Activated CD4-positive, alpha-beta memory T cell treated with anti-CD3 and anti-CD28 coated beads, Interleukin-2, amount 10 ng/mL, durations not matched to agents 7 days and 5 days (primary cell): ENCODE measurements at regions not wholly inside any gene's neighbourhood (a gene's known extent, or its start where the extent isn't known, plus 50 kb on each side); places are given as distances from the start of the nearest gene placed in this dataset.

Source experiments
- CTCF ChIA-PET: fragments of 350-600 bp; sonication (Branson Sonifier 250); formaldehyde crosslinking; loops from one replicate; lab custom pipeline; 2021; ENCODE audit warnings: antibody characterized with exemption, inconsistent platforms; lab: Charles Lee
- POLR2A ChIA-PET: fragments of 350-600 bp; sonication (Branson Sonifier 250); formaldehyde crosslinking; loops from one replicate; lab custom pipeline; 2021; ENCODE audit warnings: antibody characterized with exemption; lab: Charles Lee
- DNase-seq: peaks from one replicate; pipeline ENCODE4 v3.0.0-alpha.2; 2020
- H3K27ac Mint-ChIP-seq: one replicate; pipeline ENCODE4 v1.8.0; 2021; ENCODE audit warnings: mild to moderate bottlenecking, mixed read lengths
- H3K27me3 Mint-ChIP-seq: one replicate; pipeline ENCODE4 v1.8.0; 2021; ENCODE audit warnings: mixed read lengths
- H3K36me3 Mint-ChIP-seq: one replicate; pipeline ENCODE4 v1.8.0; 2021; ENCODE audit warnings: low read depth, mixed read lengths
- H3K4me1 Mint-ChIP-seq: one replicate; pipeline ENCODE4 v1.8.0; 2021; ENCODE audit warnings: mixed read lengths
- H3K4me3 Mint-ChIP-seq: one replicate; pipeline ENCODE4 v1.8.0; 2021; ENCODE audit warnings: mild to moderate bottlenecking, mixed read lengths
- H3K9me3 Mint-ChIP-seq: one replicate; pipeline ENCODE4 v1.8.0; 2021; ENCODE audit warnings: mixed read lengths

DNA sequence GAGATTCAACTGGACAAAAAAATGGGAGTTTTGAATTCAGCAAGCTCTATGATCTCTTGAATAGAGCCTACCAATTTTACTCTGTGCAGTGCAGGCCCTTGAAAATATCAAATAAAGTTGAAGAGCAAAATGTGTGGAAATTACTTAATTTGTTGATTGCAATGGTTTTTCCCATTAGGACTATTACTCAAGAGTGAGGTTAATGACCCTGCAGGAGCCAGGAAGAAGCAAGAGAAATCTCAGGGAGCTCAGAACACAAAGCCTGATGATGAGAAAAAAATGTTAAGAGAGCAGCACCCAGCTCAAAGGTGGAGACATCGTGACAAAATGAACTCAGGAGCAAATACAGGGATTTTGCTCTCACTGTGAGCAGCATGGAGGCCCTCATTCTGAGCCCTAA lies 337.6 kb upstream of the TRIB2 start:
- Mint-ChIP-seq H3K4me1 (peaks cover 6% of the 10 kb centered on the region), H3K27me3 (peaks cover 2% of the 10 kb centered on the region), H3K27ac (no peak overlapping the region), H3K36me3 (no peaks in the 10 kb centered on the region), H3K4me3 (no peak overlapping the region), H3K9me3 (no peaks in the 10 kb centered on the region)
- ChIA-PET POLR2A (no interaction called here), CTCF (no interaction called here)
- DNase-seq = no peak

DNA sequence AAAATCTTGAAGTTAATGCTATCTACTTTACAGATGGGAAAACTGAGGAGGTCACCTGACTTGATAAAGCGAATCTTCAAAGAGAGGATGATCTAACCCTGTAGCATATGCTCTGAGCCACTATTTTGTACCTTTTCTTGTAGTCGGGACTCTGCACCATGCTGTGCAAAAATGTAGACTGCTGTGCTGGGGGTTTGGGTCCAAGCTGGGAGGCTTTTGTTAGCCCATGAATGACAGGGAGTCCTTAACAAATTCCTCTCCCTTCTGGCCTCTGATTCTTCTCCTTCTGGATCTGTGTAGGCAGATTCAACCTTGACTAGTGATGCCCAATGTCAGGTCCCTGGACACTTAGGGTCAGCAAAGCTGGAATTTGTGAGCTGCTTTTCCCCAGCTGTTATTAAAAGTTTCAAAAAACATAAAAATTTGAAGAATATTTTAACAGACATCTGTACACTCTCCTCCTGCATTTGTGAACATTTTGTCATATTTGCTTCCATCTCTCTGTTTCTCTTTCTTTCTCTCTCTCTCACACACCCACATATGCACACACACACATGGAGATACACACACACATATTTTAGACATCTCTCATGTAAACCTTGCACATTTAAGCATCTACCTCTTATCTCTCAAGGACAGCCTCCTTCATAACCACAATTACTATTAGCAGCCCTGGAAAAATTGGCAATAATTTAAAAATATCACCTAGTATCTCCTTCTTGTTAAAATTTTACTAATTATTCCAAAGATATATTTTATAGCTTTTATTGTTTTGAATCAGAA lies 335.0 kb upstream of the TRIB2 start:
- no peaks in the 10 kb centered on the region for H3K9me3 Mint-ChIP-seq
- CTCF ChIA-PET = no interaction called here
- H3K4me3 Mint-ChIP-seq = no peak overlapping the region
- POLR2A ChIA-PET = no interaction called here
- no peaks in the 10 kb centered on the region for H3K4me1 Mint-ChIP-seq
- H3K27me3 Mint-ChIP-seq = peaks cover 2% of the 10 kb centered on the region
- H3K36me3 Mint-ChIP-seq = no peaks in the 10 kb centered on the region
- H3K27ac Mint-ChIP-seq = no peak overlapping the region
- no peak for DNase-seq

DNA sequence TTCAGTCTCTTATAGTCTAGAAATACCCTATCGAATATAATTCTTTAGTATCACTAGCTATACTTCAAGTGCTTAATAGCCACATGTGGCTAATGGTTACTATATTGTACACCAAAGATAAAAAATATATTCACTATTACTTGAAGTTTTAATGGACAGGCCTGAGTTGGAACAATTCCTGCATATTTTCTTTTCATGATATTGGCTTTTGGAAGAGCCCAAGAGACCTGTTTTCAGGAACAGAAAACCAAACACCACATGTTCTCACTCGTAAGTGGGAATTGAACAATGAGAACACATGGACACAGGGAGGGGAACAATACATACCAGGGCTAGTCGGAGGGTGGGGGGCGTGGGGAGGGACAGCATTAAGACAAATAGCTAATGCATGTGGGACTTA lies 334.4 kb upstream of the TRIB2 start:
- DNase-seq = no peak
- Mint-ChIP-seq H3K36me3 (no peaks in the 10 kb centered on the region), H3K27ac (no peak overlapping the region), H3K4me1 (no peaks in the 10 kb centered on the region), H3K9me3 (no peaks in the 10 kb centered on the region), H3K4me3 (no peak overlapping the region), H3K27me3 (peaks cover 2% of the 10 kb centered on the region)
- CTCF ChIA-PET = no interaction called here
- POLR2A ChIA-PET = no interaction called here

DNA sequence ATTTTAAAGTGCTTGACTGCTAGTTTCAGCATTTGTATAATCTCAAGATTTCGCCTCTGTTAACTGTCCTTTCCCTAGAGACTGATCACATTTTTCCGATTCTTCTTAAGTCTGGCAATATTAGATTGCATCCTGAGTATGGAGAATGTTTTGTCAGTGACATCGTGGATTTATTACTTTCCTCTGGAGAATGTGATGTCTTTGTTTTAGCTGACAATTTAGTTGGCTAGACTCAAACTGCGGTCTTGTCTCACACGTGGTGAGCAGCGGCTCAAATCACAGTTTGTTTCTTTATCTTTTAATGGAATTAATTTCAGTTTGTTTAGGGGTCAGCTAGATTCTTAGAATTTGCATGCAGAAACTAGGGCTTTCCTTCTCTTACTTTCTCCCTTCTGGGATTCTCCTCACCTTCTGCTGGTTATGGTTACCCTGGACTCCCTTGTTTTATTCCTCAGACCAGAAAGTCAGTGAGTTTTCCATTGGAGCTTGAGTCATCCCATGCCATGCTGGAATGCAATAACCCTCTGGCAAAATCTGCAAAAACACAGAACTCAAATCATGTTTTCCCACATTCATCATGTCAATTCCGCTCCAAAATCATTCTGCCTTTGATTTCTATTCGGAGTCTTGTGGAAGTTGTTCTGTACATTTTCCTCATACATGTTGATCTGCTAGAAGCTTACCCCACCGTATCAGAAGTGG lies 327.2 kb upstream of the TRIB2 start:
- Mint-ChIP-seq H3K4me3 (no peak overlapping the region), H3K4me1 (no peaks in the 10 kb centered on the region), H3K27me3 (peaks cover 12% of the 10 kb centered on the region), H3K27ac (no peak overlapping the region), H3K9me3 (no peaks in the 10 kb centered on the region), H3K36me3 (no peaks in the 10 kb centered on the region)
- DNase-seq = no peak
- POLR2A ChIA-PET = no interaction called here
- CTCF ChIA-PET = interaction anchor here (2.3 kb wide), 1 partner anchor 327 kb away, joined by 5 read pairs; the partner anchor contains the start of gene TRIB2

DNA sequence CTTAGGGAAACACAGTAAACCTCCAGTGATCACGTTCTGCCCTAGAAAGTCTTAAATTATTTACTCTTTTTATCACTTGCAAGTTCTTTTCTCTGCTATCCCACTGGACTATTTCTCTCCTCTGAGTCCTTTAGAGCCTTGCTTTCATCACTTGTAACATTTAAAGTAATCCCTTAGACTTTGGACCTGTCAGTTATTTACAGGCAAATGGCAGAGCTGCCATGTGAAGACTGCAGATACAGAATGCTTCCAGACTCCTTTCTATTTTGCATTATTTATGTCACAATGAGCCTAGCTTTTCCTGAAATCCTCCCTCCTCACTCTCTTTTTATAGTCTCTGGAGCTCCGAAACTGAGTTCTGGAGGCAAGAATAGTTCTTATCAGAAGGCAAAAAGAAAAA lies 325.6 kb upstream of the TRIB2 start:
- ChIA-PET POLR2A (no interaction called here), CTCF (interaction anchor here (0.6 to 2.3 kb wide), 2 partner anchors 326 to 531 kb away, joined by 3 to 5 read pairs; partner anchors contain the start of gene TRIB2)
- H3K27me3 Mint-ChIP-seq = peaks cover 12% of the 10 kb centered on the region
- no peak overlapping the region for H3K4me3 Mint-ChIP-seq
- peaks cover 3% of the 10 kb centered on the region for H3K4me1 Mint-ChIP-seq
- no peaks in the 10 kb centered on the region for H3K9me3 Mint-ChIP-seq
- no peak overlapping the region for H3K27ac Mint-ChIP-seq
- DNase-seq = no peak
- no peaks in the 10 kb centered on the region for H3K36me3 Mint-ChIP-seq

DNA sequence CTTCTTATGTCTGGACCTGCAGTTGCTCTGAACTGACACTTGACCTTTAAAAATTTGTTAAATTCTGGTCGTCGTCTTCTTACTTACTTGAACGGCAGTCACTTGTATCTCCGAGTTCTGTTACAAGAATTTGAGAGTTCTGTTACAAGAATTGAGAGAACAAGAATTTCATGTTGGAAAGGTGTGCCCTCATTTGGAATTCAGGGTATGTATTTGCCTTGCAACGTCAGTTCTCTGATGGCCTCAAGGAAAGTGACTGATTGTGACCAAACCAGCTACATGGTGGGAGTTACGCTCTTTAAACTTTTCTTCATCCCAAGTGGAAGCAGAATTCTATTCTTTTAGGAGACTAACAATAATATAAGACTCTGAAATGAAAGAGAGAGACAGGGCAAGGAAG lies 320.0 kb upstream of the TRIB2 start:
- no peaks in the 10 kb centered on the region for H3K9me3 Mint-ChIP-seq
- H3K4me3 Mint-ChIP-seq = no peak overlapping the region
- no peaks in the 10 kb centered on the region for H3K36me3 Mint-ChIP-seq
- ChIA-PET POLR2A (no interaction called here), CTCF (no interaction called here)
- DNase-seq = no peak
- peaks cover 3% of the 10 kb centered on the region for H3K4me1 Mint-ChIP-seq
- no peak overlapping the region for H3K27ac Mint-ChIP-seq
- H3K27me3 Mint-ChIP-seq = peaks cover 10% of the 10 kb centered on the region

DNA sequence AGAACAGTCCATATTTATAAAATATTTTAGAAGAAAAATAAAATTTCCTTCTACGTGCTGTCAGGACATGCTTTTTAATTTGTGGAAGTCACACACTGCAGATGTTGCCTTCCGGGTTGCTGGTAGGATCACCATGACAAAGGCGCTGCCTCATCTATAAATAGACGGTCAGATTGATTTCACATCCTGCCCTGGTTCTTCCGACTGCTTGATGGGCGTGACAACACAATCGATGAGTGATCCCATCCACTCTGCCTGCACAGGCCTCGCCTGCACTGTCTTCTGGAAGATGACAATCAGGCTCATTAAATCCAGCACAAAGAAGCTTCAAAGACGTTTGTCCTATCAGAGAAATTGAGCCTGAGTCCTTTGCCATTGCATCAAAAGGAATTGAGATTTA lies 318.9 kb upstream of the TRIB2 start:
- Mint-ChIP-seq H3K27ac (no peak overlapping the region), H3K36me3 (no peaks in the 10 kb centered on the region), H3K27me3 (peaks cover 10% of the 10 kb centered on the region), H3K4me3 (no peak overlapping the region), H3K9me3 (peaks cover 2% of the 10 kb centered on the region), H3K4me1 (peaks cover 3% of the 10 kb centered on the region)
- DNase-seq = no peak
- ChIA-PET POLR2A (no interaction called here), CTCF (no interaction called here)

DNA sequence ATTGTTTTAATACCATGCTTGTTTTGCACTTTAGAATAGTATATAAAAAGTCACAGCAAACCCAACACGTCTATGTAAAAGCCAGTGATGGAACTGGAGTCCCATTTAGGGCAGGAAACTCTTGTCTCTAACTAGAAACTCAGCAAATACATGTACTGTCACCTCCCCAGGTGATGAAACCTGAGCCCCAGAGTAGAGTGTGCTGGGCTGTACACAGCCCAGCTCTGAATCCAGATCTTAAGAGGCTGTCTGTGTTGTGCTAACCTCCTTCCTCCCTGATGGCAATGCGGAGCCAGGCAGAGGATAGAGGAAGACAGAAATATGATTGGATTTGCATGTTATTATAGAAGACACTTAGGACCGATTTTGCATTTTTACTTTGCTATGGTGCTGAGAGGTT lies 317.5 kb upstream of the TRIB2 start:
- POLR2A ChIA-PET = no interaction called here
- Mint-ChIP-seq H3K27ac (no peak overlapping the region), H3K4me1 (peaks cover 3% of the 10 kb centered on the region), H3K36me3 (peaks cover 3% of the 10 kb centered on the region), H3K4me3 (no peak overlapping the region), H3K9me3 (peaks cover 8% of the 10 kb centered on the region), H3K27me3 (peaks cover 10% of the 10 kb centered on the region)
- CTCF ChIA-PET = no interaction called here
- DNase-seq = no peak

DNA sequence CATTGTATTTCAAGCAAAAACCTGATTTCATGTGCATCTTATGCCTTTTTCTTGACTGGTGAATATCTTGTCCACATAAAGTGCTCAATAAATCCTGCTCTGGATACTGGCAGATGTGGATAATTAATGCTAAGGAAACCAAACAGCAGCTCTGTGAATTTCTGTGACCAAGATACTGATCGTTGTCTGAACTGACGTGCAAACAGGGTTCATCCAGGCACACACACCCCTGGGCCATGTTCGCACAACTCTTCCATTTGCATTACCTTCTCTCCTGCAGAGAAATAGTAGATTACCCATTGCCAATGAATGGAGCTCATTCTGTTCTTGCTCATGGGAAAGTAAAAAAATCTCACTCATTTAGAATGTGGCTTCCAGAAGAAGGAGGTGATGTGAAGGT lies 316.2 kb upstream of the TRIB2 start:
- H3K4me3 Mint-ChIP-seq = no peak overlapping the region
- POLR2A ChIA-PET = no interaction called here
- H3K9me3 Mint-ChIP-seq = peaks cover 8% of the 10 kb centered on the region
- CTCF ChIA-PET = no interaction called here
- no peaks in the 10 kb centered on the region for H3K4me1 Mint-ChIP-seq
- DNase-seq = no peak
- H3K27me3 Mint-ChIP-seq = peaks cover 10% of the 10 kb centered on the region
- H3K36me3 Mint-ChIP-seq = peaks cover 3% of the 10 kb centered on the region
- H3K27ac Mint-ChIP-seq = no peak overlapping the region

DNA sequence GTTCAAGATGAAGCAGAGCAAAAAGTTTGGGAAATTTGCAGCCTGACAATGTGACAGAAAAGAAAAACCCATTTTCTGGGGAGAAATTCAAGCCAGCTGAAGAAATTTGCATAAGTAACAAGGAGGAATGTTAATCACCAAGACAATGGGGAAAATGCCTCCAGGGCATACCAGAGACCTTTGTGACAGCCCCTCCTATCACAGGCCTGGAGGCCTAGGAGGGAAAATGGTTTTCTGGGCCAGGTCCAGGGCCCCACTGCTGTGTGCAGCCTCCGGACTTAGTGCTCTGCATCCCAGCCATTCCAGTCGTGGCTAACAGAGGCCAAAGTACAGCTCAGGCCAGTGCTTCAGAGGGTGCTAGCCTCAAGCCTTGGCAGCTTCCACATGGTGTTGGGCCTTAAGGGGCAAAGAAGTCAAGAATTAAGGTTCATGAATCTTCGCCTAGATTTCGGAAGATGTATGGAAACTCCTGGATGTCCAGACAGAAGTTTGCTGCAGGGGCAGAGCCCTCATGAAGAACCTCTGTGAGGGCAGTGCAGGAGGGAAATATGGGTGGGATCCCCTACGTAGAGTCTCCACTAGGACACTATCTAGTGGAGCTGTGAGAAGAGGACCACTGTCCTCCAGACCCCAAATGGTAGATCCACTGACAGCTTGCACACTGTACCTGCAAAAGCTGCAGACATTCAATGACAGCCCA lies 314.1 kb upstream of the TRIB2 start:
- H3K36me3 Mint-ChIP-seq = peaks cover 3% of the 10 kb centered on the region
- H3K4me3 Mint-ChIP-seq = no peak overlapping the region
- H3K27ac Mint-ChIP-seq = no peak overlapping the region
- no peaks in the 10 kb centered on the region for H3K4me1 Mint-ChIP-seq
- ChIA-PET POLR2A (no interaction called here), CTCF (no interaction called here)
- peaks cover 8% of the 10 kb centered on the region for H3K27me3 Mint-ChIP-seq
- no peak for DNase-seq
- H3K9me3 Mint-ChIP-seq = peaks cover 8% of the 10 kb centered on the region

DNA sequence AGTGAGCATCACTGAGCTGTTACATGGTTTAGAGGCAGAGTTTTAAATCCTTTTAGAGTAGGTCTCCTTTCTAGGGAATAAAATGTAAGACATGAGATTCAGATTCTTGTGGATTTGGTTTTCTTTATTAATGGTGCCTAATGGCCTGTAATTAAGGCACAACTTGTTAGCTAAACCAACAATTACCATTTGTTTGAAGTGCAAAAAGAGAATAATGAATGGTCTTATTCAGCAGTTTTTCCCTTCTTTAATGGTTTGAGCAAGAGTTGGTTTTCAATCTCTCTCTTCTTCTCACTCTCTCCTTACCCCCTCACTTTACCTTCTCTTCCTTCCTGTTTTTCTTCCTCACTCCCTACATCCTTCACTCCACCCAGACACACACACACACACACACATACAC lies 312.2 kb upstream of the TRIB2 start:
- Mint-ChIP-seq H3K4me3 (no peak overlapping the region), H3K27me3 (peaks cover 8% of the 10 kb centered on the region), H3K36me3 (peaks cover 3% of the 10 kb centered on the region), H3K27ac (no peak overlapping the region), H3K4me1 (no peaks in the 10 kb centered on the region), H3K9me3 (peaks cover 8% of the 10 kb centered on the region)
- ChIA-PET POLR2A (no interaction called here), CTCF (interaction anchor here (0.8 to 1.6 kb wide), 2 partner anchors 10 to 526 kb away, joined by 3 read pairs; no protein-coding TSS in a partner anchor)
- DNase-seq = no peak

DNA sequence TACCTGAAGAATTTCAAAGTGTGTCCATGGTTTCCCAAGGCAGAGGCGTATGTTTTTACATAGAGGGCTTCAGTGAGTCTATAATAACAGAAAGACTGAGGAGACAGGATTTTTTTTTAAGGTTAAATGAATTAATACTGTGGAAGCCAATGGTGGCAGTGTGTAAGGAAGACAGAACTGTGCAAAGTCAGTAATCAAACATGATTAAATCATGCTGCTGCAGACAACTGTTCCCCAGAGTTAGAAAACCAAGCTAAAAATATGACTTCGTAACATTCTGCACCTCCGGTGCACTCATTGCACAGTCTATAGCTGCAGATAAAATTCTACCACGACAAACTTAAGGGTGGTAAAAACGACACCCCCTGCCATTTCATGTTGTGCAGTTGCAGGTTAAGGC lies 309.6 kb upstream of the TRIB2 start:
- DNase-seq = no peak
- peaks cover 4% of the 10 kb centered on the region for H3K4me1 Mint-ChIP-seq
- H3K27me3 Mint-ChIP-seq = no peaks in the 10 kb centered on the region
- H3K27ac Mint-ChIP-seq = no peak overlapping the region
- CTCF ChIA-PET = no interaction called here
- peaks cover 10% of the 10 kb centered on the region for H3K9me3 Mint-ChIP-seq
- H3K36me3 Mint-ChIP-seq = peaks cover 3% of the 10 kb centered on the region
- POLR2A ChIA-PET = no interaction called here
- H3K4me3 Mint-ChIP-seq = no peak overlapping the region

DNA sequence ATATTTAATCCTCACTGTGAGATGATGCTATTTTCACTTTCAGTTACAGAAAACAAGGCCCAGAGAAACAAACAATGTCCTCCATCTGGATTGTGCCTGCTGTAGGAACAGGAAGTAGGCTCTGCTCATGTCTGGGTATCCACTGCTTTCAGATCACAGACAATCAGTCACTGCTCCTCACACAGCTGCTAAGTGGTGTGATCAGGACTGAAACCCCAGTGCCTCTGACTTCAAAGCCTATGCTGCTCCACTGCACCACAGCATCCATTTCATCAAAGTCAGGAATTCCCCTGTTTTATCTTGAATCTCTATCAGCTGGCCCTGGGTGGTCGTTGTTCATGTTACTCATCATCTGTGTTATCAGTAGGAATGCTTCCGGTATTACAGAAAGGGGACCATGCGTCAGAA lies 303.8 kb upstream of the TRIB2 start:
- POLR2A ChIA-PET = interaction anchor here (1.3 to 4.0 kb wide), 3 partner anchors 39 to 304 kb away, joined by 4 to 38 read pairs (median 5); partner anchors contain the start of gene TRIB2
- Mint-ChIP-seq H3K27ac (peak overlapping the region; percentile 2), H3K4me3 (no peak overlapping the region)

More for the DNA sequence above, 303.8 kb upstream of the TRIB2 start:
- H3K36me3 Mint-ChIP-seq = peaks cover 2% of the 10 kb centered on the region
- CTCF ChIA-PET = interaction anchor here (0.9 kb wide), 1 partner anchor 518 kb away, joined by 4 read pairs; no protein-coding TSS in a partner anchor
- no peaks in the 10 kb centered on the region for H3K27me3 Mint-ChIP-seq
- DNase-seq = peak; percentile 39
- H3K9me3 Mint-ChIP-seq = peaks cover 3% of the 10 kb centered on the region
- peaks cover 40% of the 10 kb centered on the region for H3K4me1 Mint-ChIP-seq
